KMS-11 (cell line): ENCODE measurements at regions not wholly inside any gene's neighbourhood (a gene's known extent, or its start where the extent isn't known, plus 50 kb on each side); places are given as distances from the start of the nearest gene placed in this dataset.

Source experiments
- H2AFZ ChIP-seq: fragments of 200-600 bp; sonication (generic); 2 replicates; pipeline ENCODE4 v1.6.1; 2016; ENCODE audit warnings: antibody characterized with exemption, mixed run types, low read depth
- H3K27ac ChIP-seq: fragments of 200-600 bp; sonication (generic); 2 replicates; pipeline ENCODE4 v1.6.1; 2016; ENCODE audit warnings: mild to moderate bottlenecking, mixed run types
- H3K27me3 ChIP-seq: fragments of 200-600 bp; sonication (generic); 2 replicates; pipeline ENCODE4 v1.6.1; 2017; ENCODE audit warnings: mild to moderate bottlenecking, low read depth, mixed run types, moderate library complexity; ENCODE audit not compliant: insufficient read depth
- H3K36me3 ChIP-seq: fragments of 200-600 bp; sonication (generic); 2 replicates; pipeline ENCODE4 v1.6.1; 2017; ENCODE audit warnings: mild to moderate bottlenecking, mixed run types; ENCODE audit not compliant: insufficient read depth
- H3K4me1 ChIP-seq: fragments of 200-600 bp; sonication (generic); 2 replicates; pipeline ENCODE4 v1.6.1; 2016; ENCODE audit warnings: mild to moderate bottlenecking, low read depth, mixed run types; ENCODE audit not compliant: poor library complexity, severe bottlenecking
- H3K4me2 ChIP-seq: fragments of 200-600 bp; sonication (generic); 2 replicates; pipeline ENCODE4 v1.7.0; 2016; ENCODE audit warnings: mild to moderate bottlenecking, mixed run types
- H3K4me3 ChIP-seq: fragments of 200-600 bp; sonication (generic); IDR thresholded peaks from 2 replicates; pipeline ENCODE4 v1.6.1; 2017; ENCODE audit warnings: low read depth, low read length, mixed read lengths; ENCODE audit not compliant: insufficient read depth
- H3K79me2 ChIP-seq: fragments of 200-600 bp; sonication (generic); 2 replicates; pipeline ENCODE4 v1.6.1; 2016; ENCODE audit warnings: low read depth, mixed run types; ENCODE audit not compliant: insufficient read depth
- H3K9ac ChIP-seq: fragments of 200-600 bp; sonication (generic); 2 replicates; pipeline ENCODE4 v1.6.1; 2016; ENCODE audit warnings: mild to moderate bottlenecking, mixed run types
- H4K20me1 ChIP-seq: fragments of 200-600 bp; sonication (generic); 2 replicates; pipeline ENCODE4 v1.6.1; 2016; ENCODE audit warnings: mild to moderate bottlenecking, mixed run types; ENCODE audit not compliant: insufficient read depth
- TF ChIP-seq, protein P1 (sequence below): fragments of 200-600 bp; sonication (generic); conservative IDR thresholded peaks from 2 replicates; pipeline ENCODE4 v1.6.1; 2017; ENCODE audit warnings: low read depth, mild to moderate bottlenecking, antibody characterized with exemption, low read length, moderate library complexity, mixed read lengths

DNA sequence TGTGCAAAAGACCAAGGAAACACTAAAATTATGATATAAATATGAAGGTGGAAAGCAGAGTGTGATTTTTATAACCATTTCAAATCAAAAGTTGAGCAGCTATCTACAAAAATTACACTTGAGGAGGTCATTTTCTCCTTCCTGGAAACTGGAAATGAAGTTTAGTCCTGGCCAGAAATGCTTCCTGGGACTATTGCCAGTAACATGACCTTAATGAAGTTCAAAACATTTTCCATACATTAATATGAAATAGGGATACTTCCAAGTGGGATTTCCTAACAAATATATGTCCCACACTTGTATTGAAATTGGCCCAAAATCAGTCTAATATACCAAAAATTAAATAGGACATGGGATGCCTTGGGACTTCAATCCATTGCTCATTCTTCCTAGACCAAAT lies 1556.8 kb upstream of the MIR17HG start:
- Histone ChIP-seq H2AFZ (no peak overlapping the region), H3K4me2 (no peak overlapping the region), H4K20me1 (no peaks in the 10 kb centered on the region), H3K4me3 (no peak overlapping the region), H3K27ac (no peak overlapping the region), H3K4me1 (no peaks in the 10 kb centered on the region), H3K79me2 (no peaks in the 10 kb centered on the region), H3K9ac (no peak overlapping the region), H3K36me3 (no peaks in the 10 kb centered on the region), H3K27me3 (no peaks in the 10 kb centered on the region)
- TF ChIP-seq, protein P1, sequence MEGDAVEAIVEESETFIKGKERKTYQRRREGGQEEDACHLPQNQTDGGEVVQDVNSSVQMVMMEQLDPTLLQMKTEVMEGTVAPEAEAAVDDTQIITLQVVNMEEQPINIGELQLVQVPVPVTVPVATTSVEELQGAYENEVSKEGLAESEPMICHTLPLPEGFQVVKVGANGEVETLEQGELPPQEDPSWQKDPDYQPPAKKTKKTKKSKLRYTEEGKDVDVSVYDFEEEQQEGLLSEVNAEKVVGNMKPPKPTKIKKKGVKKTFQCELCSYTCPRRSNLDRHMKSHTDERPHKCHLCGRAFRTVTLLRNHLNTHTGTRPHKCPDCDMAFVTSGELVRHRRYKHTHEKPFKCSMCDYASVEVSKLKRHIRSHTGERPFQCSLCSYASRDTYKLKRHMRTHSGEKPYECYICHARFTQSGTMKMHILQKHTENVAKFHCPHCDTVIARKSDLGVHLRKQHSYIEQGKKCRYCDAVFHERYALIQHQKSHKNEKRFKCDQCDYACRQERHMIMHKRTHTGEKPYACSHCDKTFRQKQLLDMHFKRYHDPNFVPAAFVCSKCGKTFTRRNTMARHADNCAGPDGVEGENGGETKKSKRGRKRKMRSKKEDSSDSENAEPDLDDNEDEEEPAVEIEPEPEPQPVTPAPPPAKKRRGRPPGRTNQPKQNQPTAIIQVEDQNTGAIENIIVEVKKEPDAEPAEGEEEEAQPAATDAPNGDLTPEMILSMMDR, result no peak

DNA sequence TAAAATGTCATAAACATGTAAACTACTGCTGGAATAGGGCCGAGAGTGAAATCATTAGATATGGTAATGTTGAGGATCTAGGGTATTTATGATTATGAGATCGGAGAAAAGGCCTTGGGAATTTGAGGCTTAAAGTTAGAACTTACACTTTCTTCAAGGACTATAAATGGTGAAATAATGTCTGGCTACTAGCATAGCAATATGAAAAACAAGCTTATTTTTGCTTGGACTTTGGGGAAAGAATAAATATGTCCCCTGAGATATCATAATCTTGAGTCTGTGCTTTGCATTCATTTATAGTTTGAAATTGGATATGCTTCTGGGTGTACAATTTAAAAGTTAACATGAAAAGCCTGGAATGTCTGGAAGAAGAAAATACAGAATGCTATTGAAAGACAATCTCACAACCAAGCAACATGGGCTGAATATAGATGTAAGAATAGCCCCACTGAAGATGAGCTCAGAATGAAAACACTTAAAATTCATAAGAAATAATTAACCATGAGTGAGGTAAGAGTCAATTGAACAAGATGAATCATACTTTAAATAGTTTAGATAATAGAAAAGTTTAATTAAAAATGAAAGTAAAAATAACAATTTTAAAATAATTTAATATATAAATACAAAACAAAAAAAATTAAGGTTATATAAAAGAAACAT lies 1555.4 kb upstream of the MIR17HG start:
- Histone ChIP-seq H3K79me2 (no peaks in the 10 kb centered on the region), H3K27me3 (no peaks in the 10 kb centered on the region), H3K36me3 (no peaks in the 10 kb centered on the region), H3K4me1 (no peaks in the 10 kb centered on the region), H3K4me2 (no peak overlapping the region), H3K4me3 (no peak overlapping the region), H3K27ac (no peak overlapping the region), H2AFZ (no peak overlapping the region), H4K20me1 (no peaks in the 10 kb centered on the region), H3K9ac (no peak overlapping the region)
- TF ChIP-seq, protein P1, result no peak

DNA sequence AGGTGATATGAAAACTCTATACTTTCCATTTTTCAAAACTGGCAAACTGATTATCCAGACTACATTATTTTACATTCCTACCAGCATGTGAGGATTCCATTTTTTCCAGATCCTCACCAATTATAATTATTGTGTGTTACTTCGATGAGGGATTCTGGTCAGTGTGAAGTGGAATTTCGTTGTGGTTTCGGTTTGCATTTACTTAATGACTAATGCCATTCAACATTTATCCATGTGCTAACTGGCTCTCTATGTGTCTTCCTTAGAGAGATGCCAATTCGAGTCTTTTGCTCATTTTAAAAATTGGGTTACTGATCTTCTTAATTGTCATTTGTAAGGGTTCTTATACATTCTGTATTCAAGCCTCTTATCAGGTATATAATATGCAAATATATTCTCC lies 1551.3 kb upstream of the MIR17HG start:
- H3K4me2 ChIP-seq, result no peak overlapping the region

DNA sequence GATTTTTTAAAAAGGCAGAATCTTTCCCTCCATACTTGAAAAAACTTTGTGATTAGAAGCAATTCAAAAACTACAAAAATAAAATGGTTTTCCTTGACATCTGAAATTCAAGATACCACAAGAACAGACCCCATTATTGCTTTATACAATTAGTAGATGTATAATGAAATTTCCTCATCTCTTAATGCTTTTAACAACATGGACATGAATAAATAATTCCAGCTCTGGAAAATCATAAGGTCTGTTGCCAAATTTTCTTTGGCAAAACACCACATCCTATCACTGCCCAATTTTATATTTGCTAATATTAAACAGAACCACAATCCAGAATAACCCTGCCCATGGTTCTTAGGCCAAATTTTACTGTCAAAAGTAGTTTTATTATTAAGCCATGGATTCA lies 1543.6 kb upstream of the MIR17HG start:
- Histone ChIP-seq H3K4me1 (no peaks in the 10 kb centered on the region), H3K27ac (no peak overlapping the region), H4K20me1 (no peaks in the 10 kb centered on the region), H2AFZ (no peak overlapping the region), H3K4me2 (no peak overlapping the region), H3K36me3 (no peaks in the 10 kb centered on the region), H3K79me2 (no peaks in the 10 kb centered on the region), H3K9ac (no peak overlapping the region), H3K4me3 (no peak overlapping the region), H3K27me3 (no peaks in the 10 kb centered on the region)
- TF ChIP-seq, protein P1, result no peak

More for the DNA sequence above, 1551.3 kb upstream of the MIR17HG start:
- Histone ChIP-seq H3K4me3 (no peak overlapping the region), H2AFZ (no peak overlapping the region), H3K27me3 (no peaks in the 10 kb centered on the region), H3K27ac (no peak overlapping the region), H3K79me2 (no peaks in the 10 kb centered on the region), H4K20me1 (no peaks in the 10 kb centered on the region), H3K36me3 (no peaks in the 10 kb centered on the region), H3K9ac (no peak overlapping the region), H3K4me1 (no peaks in the 10 kb centered on the region)
- TF ChIP-seq, protein P1, result no peak
